Common myeloid progenitor, CD34-positive (primary cell): ENCODE measurements at regions not wholly inside any gene's neighbourhood (a gene's known extent, or its start where the extent isn't known, plus 50 kb on each side); places are given as distances from the start of the nearest gene placed in this dataset.

Source experiments
- CTCF ChIA-PET: fragments of 350-600 bp; sonication (Branson Sonifier 250); formaldehyde crosslinking; loops from one replicate; lab custom pipeline; 2021; ENCODE audit warnings: antibody characterized with exemption; lab: Charles Lee
- POLR2A ChIA-PET: fragments of 350-600 bp; sonication (Branson Sonifier 250); formaldehyde crosslinking; loops from one replicate; lab custom pipeline; 2021; ENCODE audit warnings: antibody characterized with exemption; lab: Charles Lee
- DNase-seq, 3 donors: peaks; one replicate each; pipeline versions ENCODE4 v3.0.0 to v3.0.0-alpha.2; 2013
- H3K27ac ChIP-seq, 2 experiments: 1 replicate in 1 of 2; 2 replicates in 1 of 2; pipeline ENCODE4 v1.7.0; 2013; ENCODE audit warnings: inconsistent platforms in 2 of 2, low read length in 2 of 2, mild to moderate bottlenecking in 2 of 2, low read depth in 1 of 2, moderate library complexity in 1 of 2; ENCODE audit not compliant: severe bottlenecking in 2 of 2, insufficient read depth in 1 of 2, poor library complexity in 1 of 2
- H3K27me3 ChIP-seq, 5 experiments: replicated peaks in 2 of 5; 1 replicate in 3 of 5; 2 replicates in 2 of 5; pipeline versions ENCODE4 v1.6.1 to v1.7.0; 2013; ENCODE audit warnings: low read length in 4 of 5, mild to moderate bottlenecking in 2 of 5, moderate library complexity in 2 of 5, inconsistent platforms in 1 of 5; ENCODE audit not compliant: insufficient read depth in 5 of 5, control insufficient read depth in 4 of 5
- H3K36me3 ChIP-seq, 4 experiments: 1 replicate in 2 of 4; 2 replicates in 2 of 4; pipeline versions ENCODE4 v1.6.1 to v1.7.0; 2013; ENCODE audit warnings: low read length in 3 of 4, control low read depth in 1 of 4, mild to moderate bottlenecking in 1 of 4; ENCODE audit not compliant: control insufficient read depth in 4 of 4, insufficient read depth in 4 of 4
- H3K4me1 ChIP-seq, 4 experiments: 1 replicate in 3 of 4; 2 replicates in 1 of 4; pipeline versions ENCODE4 v1.6.1 to v1.7.1; 2013; ENCODE audit warnings: low read length in 3 of 4, mild to moderate bottlenecking in 3 of 4, control low read depth in 1 of 4, inconsistent platforms in 1 of 4, moderate library complexity in 1 of 4; ENCODE audit not compliant: control insufficient read depth in 4 of 4, insufficient read depth in 4 of 4; ENCODE audit errors: control extremely low read depth in 1 of 4
- H3K4me3 ChIP-seq, 7 experiments: 1 replicate in 4 of 7; 2 replicates in 3 of 7; pipeline versions ENCODE4 v1.5.1 to v1.7.0; 2013; ENCODE audit warnings: mild to moderate bottlenecking in 7 of 7, low read length in 6 of 7, moderate library complexity in 6 of 7, inconsistent platforms in 2 of 7, low read depth in 2 of 7, control low read depth in 1 of 7; ENCODE audit not compliant: insufficient read depth in 4 of 7, control insufficient read depth in 1 of 7; ENCODE audit errors: extremely low read depth in 1 of 7
- H3K9me3 ChIP-seq, 5 experiments: 1 replicate in 4 of 5; 2 replicates in 1 of 5; pipeline versions ENCODE4 v1.6.1 to v1.7.1; 2013; ENCODE audit warnings: low read length in 4 of 5, mild to moderate bottlenecking in 2 of 5, inconsistent platforms in 1 of 5, low read depth in 1 of 5, moderate library complexity in 1 of 5; ENCODE audit not compliant: control insufficient read depth in 4 of 5, insufficient read depth in 2 of 5; ENCODE audit errors: control extremely low read depth in 1 of 5
- WGBS: methylation state at CpG from one replicate; pipeline ENCODE4 v1.1.5; 2013; ENCODE audit not compliant: insufficient coverage; 5-methylcytosine and 5-hydroxymethylcytosine counted together

DNA sequence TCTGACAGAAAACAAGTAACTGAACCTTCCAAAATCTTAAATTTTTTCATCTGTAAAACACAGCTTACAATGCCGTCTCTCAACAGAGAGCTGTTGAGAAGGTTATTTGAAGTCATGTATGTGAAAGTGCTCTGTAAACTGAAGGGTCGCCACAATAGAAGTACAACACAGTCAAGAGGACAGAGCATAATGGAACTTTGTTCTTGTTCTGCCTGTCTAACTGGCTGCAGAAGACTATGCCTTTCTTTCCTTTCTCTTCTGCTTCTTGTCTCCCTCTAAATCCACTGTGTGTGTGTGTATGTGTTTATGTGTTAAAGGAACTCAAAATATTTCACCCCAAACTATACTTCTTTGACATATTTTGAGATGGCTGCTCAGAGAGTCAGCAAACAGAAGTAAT, 365.8 kb upstream of the RND3 start:
- DNase-seq, result no peak
- Histone ChIP-seq H3K4me3 (no peak overlapping the region), H3K27ac (no peak overlapping the region), H3K27me3 (peaks cover 0 to 2% (median 0%) of the 10 kb centered on the region in 5 experiments), H3K9me3 (no peaks in the 10 kb centered on the region), H3K36me3 (no peaks in the 10 kb centered on the region), H3K4me1 (no peaks in the 10 kb centered on the region)
- POLR2A ChIA-PET, result no interaction called here
- WGBS, result no CpG with 5 or more reads among the region's 2 CpGs
- CTCF ChIA-PET, result no interaction called here

DNA sequence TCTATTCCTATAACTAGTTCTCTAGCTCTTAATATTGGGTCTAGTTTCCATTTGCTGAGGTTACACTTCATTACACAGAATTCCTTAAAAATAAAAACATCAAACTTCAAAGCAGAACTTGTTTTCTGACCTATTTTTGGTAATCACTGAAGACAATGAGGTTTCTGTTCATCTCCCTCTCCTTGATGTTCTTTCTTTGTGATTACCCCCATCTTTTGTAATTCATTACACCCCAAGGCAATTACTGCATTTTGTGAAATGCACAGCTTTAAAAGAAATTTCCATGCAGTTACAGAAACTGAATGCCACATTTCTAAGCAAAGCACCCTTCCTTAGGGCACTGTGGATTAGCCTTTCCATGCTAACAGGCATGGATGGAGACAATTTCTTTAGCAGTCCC, 363.2 kb upstream of the RND3 start:
- Histone ChIP-seq H3K27me3 (no peaks in the 10 kb centered on the region), H3K36me3 (no peaks in the 10 kb centered on the region), H3K4me1 (no peaks in the 10 kb centered on the region), H3K9me3 (no peaks in the 10 kb centered on the region), H3K27ac (no peak overlapping the region), H3K4me3 (no peak overlapping the region)
- ChIA-PET CTCF (no interaction called here), POLR2A (no interaction called here)
- DNase-seq, result no peak

- ChIA-PET POLR2A (no interaction called here), CTCF (no interaction called here)
- Histone ChIP-seq H3K9me3 (peaks cover 0 to 5% (median 0%) of the 10 kb centered on the region in 5 experiments), H3K36me3 (no peaks in the 10 kb centered on the region), H3K27ac (no peak overlapping the region), H3K4me1 (no peaks in the 10 kb centered on the region), H3K4me3 (no peak overlapping the region), H3K27me3 (no peaks in the 10 kb centered on the region)
- DNase-seq, result no peak
- 100% methylated on average over 1 of the region's 3 CpGs for WGBS
Observed at GRCh38 chr2:150847578-150847977, 360.1 kb upstream of the RND3 start.

DNA sequence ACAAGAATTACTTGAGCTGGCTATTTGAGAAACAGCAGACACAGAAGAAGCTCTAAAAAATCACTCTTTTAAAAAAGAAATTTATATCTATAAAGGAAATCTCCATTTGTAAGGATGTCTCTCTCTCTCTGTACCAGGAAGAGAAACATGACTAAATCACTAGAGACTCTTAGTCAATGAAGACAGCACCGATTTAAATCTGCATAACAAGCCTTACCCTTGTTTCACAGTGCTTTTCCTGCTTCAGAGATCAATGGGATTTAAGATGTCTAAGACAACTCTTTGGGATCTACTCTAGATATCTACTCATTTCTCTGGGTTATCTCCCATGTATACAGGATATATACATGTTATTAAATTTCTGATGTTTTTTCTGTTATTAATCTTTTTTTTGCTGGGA, 359.2 kb upstream of the RND3 start:
- no peaks in the 10 kb centered on the region for H3K27me3 ChIP-seq
- CTCF ChIA-PET, result no interaction called here
- 67% methylated on average over 1 of the region's 1 CpG for WGBS
- peaks cover 0 to 5% (median 0%) of the 10 kb centered on the region in 5 experiments for H3K9me3 ChIP-seq
- H3K36me3 ChIP-seq, result no peaks in the 10 kb centered on the region
- POLR2A ChIA-PET, result no interaction called here
- H3K27ac ChIP-seq, result no peak overlapping the region
- DNase-seq, result no peak
- no peak overlapping the region for H3K4me3 ChIP-seq
- no peaks in the 10 kb centered on the region for H3K4me1 ChIP-seq

DNA sequence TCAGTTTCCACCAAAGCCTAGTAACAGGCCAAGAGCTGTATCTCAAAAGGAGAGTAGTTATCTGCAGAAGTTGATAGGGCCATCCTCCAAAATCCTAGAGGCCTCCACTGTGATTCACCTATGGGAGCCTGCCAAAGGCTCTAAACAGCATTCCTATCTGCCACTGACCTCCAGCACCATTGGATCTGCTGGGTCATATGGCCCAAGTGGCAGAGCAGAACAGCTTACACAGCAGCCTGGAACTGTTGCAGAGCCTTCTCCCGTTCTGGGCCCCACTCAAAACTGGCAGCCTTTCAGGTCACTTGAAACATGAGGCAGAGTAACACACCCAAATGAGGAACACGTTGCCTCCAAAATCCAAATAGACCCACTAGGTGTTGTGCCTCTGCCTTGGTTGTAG, 345.2 kb upstream of the RND3 start:
- 77% methylated on average over 2 of the region's 2 CpGs for WGBS
- Histone ChIP-seq H3K4me3 (no peak overlapping the region), H3K4me1 (no peaks in the 10 kb centered on the region), H3K27me3 (no peaks in the 10 kb centered on the region), H3K36me3 (no peaks in the 10 kb centered on the region), H3K27ac (no peak overlapping the region), H3K9me3 (peaks cover 0 to 3% (median 0%) of the 10 kb centered on the region in 5 experiments)
- POLR2A ChIA-PET, result no interaction called here
- DNase-seq, result no peak
- CTCF ChIA-PET, result no interaction called here

- WGBS, result 0% methylated on average over 1 of the region's 1 CpG
- H3K36me3 ChIP-seq, result no peaks in the 10 kb centered on the region
- ChIA-PET CTCF (no interaction called here), POLR2A (no interaction called here)
- H3K27ac ChIP-seq, result no peak overlapping the region
- H3K4me3 ChIP-seq, result no peak overlapping the region
- no peaks in the 10 kb centered on the region for H3K27me3 ChIP-seq
- H3K9me3 ChIP-seq, result no peaks in the 10 kb centered on the region
- H3K4me1 ChIP-seq, result no peaks in the 10 kb centered on the region
- DNase-seq, result no peak
Observed at GRCh38 chr2:150824118-150824517, 336.7 kb upstream of the RND3 start.

DNA sequence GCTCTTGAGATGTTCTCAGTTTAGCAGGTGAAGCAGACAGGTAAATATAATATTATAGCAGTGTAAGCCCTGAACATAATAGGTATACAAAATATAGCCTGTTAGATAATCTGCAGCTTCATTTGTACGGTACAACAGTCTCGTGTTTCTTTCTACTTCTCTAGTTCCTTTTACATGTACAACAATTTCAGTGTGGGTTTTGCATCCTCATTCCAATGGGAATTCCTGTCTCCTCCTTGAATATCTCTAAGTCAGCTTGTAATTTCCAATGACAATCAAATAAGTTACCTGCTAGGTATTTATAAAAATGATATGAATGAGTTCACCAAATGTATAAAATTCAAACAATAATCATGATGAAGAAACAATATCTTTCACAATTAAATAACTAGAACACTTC, 330.0 kb upstream of the RND3 start:
- Histone ChIP-seq H3K36me3 (no peaks in the 10 kb centered on the region), H3K27ac (no peak overlapping the region), H3K4me3 (no peak overlapping the region), H3K9me3 (no peaks in the 10 kb centered on the region), H3K27me3 (no peaks in the 10 kb centered on the region), H3K4me1 (no peaks in the 10 kb centered on the region)
- ChIA-PET CTCF (no interaction called here), POLR2A (no interaction called here)
- no peak for DNase-seq
- 96% methylated on average over 2 of the region's 2 CpGs for whole genome bisulfite sequencing
